HG03558 (cell line): ENCODE measurements at regions not wholly inside any gene's neighbourhood (a gene's known extent, or its start where the extent isn't known, plus 50 kb on each side); places are given as distances from the start of the nearest gene placed in this dataset.
"Not testable (repeated sequence)": the region's sequence is repeated elsewhere in the genome, so short reads cannot be mapped to it uniquely, and the experiment has no call there.

ENCODE experiments used
- ATAC-seq: cut with Tn5 transposase; IDR thresholded peaks from one replicate; pipeline ENCODE4 v1.9.1; 2021; ENCODE audit warnings: moderate number of reproducible peaks; ENCODE audit not compliant: unreplicated experiment; ENCODE audit errors: extremely low read depth

DNA sequence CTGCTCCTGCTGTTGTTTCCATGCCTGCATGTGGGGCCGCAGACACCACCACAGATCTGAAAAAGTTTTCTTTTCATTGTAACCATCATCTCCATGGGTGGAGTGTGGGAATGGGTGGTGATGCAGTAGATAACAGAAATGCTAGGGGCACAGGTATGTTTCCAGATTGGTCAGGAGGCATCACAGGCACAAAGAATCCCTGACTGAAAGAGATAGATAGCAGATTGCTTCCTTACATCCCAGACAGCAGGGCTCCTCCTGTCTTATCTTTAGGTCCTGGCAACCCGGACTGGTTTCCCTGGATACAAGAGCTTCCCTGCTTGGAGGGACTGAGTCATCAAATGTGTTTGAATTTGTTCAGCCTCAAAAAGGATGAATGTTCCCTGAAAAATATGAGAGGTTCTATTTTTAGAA lies 1937.6 kb downstream of the PCDH9 start:
- ATAC-seq: no peak

DNA sequence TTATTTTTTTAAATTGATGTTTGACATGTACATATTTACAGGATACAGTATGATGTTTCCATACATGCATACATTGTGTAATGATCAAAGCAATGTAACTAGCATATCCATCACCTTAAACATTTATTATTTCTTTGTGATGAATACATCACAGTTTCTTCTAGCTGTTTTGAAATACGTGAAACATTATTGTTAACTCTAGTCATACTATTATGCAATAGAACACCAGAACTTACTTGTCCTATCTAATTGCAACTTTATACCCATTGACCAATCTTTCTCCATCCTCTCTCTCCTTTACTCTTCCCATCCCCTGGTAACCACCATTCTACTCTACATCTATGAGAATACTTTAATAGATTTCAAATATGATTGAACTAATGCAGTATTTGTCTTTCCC lies 1942.7 kb downstream of the PCDH9 start:
- no peak for ATAC-seq

DNA sequence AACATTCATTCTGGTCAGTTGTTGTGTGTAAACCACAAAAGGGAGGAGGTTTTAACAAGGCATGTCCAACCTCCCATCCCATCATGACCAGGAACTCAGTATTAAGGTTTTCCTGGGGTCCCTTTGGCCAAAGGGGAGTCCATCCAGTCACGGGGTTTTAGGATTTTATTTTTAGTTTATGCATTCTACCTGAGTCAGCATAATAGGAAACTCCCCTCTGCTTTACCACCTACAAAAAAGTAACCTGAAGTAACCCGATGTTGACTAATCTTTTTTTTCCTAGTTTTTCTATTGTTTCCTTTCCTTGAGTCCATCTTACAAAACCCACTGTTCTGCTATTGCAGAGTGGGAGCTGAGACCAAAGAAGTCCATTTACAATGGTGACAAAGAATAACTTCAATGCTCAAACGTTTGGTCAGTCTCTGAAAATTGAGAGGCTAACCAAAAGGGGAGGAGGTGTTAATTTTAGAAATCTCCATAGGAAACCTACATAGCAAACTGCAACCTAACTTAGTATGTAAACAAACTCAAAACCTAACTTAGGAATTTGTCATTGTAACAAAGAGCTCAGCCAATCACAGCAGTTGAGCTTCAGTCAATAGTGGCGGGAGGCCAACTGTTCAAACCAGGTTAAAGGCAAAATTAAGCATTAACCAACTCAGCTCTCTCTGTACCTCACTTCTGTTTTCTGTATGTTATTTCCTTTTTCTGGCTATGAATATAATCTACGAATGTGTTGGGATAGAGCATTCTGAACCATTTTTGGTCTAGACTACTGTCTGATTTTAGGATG lies 1954.1 kb downstream of the PCDH9 start:
- ATAC-seq: no peak

DNA sequence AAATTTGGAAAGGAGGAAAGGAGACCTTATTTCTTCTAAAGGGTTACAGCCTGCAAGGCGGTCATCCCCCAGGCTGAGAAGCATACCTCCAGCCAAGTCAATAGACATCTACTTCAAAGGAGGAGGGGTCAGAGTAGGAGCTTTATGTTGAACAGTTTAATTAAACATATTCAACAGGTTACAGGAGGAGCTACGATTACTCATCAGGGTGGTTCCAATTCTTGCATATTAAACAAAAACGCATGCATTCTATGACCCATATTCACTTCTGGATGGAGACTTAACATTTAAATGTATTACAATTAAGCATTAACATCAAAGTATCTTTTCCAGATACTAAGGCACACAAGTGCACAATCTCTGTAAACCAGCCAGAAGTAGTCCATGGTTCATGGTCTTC lies 1955.0 kb downstream of the PCDH9 start:
- no peak for ATAC-seq

DNA sequence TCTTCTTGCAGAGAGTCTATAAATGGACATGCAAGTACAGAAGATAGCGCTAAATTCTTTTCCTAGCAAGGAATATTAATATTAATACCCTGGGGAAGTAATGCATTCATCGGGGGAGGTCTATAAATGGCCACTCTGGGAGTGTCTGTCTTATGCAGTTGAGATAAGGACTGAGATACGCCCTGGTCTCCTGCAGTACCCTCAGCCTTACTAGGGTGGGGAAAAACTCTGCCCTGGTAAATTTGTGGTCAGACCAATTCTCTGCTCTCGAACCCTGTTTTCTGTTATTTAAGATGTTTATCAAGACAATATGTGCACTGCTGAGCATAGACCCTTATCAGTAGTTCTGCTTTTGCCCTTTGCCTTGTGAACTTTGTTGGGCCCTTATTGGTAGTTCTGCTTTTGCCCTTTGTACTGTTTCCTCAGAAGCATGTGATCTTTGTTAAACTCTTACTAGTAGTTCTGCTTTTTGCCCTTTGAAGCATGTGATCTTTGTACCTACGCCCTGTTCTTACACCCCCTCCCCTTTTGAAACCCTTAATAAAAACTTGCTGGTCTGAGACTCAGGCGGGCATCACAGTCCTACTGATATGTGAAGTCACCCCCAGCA lies 1956.2 kb downstream of the PCDH9 start:
- ATAC-seq: not testable (repeated sequence)

DNA sequence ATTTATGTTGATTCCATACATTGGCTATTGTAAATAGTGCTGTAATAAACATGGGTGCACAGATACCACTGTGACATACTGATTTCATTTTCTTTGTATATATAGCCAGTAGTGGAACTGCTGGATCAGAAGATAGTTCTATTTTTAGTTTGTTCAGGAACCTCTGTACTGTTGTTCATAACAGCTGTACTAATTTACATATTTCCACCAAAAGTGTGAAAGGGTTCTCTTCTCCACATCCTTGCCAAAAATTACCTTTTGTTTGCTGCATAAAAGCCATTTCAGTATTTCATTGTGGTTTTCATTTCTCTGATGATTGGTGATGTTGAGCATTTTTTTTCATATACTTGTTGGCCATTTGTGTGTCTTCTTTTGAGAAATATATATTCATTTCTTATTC lies 1962.1 kb downstream of the PCDH9 start:
- ATAC-seq: no peak

DNA sequence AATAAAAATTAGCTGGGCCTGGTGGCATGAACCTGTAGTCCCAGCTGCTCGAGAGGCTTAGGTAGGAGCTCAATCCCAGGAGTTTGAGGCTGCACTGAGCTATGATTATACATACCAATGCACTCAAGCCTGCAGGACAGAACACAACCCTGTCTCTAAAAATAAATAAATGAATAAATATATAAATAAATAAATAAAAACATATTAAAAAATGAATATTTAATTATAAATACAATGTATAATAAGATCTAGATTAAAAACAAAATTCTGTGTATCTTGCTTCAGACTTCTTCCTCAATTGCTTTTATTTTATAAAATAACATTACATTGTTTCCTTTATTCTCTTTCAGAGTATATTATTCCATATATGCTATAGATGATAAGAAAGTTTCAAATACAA lies 1964.1 kb downstream of the PCDH9 start:
- no peak for ATAC-seq

DNA sequence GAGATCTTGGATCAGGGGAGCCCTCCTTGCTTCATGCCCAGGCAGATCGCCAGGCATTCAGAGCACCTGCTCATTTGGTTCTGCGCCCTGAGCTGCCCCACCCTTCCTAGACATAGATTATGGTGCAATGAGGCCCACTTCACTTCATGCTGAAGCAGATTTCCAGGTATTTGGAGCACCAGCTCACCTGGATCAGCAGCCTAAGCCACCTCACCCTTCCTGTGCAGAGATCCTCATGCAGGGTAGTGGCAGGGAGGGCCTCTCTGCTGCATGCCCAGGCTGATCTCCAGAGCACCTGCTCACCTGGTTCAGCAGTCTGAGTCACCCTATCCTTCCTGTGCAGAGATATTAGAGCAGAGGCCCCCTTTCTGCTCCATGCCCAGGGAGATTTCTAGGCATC lies 1966.1 kb downstream of the PCDH9 start:
- ATAC-seq: no peak

DNA sequence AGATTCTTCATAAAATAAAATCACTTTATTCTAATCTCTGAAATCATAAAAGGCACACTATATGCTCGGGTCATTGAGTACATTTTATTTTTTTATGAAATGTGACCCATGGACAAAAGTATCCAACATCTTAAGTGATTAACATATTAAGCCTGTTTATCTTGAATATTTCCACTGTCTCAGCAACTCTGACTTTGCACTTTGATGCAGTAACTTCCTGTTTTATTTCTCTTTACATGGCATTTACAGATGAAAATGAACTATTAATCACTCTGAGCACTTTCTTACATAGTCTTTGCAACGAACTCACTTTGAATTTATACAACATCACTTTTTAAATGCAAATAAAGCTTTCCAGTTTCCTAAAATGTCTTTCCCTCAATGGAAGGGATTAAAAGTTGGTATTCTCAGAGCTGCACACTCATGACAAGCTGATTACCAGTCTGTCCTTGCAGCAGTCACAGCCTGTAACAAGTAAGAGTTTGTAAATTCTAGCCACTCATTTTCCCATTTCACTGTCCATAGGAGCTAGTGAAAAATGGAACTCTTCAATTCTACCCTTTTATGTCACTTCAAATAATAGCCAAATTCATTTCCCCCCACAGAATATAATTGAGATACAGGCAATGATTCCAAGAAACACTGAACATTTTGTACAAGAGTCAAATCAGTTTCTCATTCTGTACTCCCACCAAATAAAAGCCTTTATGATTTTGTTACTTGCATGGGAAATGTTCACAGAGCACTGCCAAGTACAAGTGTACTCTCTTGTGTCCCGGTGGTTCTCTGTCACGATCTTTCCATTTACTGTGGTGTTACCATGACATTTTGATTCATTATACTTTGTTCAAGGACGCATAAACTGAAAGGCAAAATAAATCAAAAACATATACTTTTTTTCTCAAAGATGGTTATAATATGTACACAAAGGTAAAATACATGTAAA lies 1968.9 kb downstream of the PCDH9 start:
- no peak for ATAC-seq

DNA sequence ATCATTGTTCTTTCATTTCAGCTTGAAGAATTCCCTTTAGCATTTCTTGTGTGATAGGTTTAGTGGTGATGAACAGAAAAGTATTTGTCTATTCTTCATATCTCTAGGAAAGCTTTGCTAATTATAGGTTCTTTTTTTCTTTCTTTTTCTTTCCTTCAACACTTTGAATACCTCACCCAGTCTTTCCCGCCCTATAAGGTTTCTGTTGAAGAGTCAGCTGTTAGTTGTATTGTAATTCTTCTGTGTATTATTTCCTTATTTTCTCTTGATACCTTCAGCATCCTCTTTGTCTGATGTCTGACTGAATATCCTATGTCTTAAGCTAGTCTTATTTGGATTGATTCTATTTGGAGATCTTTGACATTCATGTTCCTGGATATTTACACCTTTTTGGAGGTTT lies 1989.4 kb downstream of the PCDH9 start:
- no peak for ATAC-seq

DNA sequence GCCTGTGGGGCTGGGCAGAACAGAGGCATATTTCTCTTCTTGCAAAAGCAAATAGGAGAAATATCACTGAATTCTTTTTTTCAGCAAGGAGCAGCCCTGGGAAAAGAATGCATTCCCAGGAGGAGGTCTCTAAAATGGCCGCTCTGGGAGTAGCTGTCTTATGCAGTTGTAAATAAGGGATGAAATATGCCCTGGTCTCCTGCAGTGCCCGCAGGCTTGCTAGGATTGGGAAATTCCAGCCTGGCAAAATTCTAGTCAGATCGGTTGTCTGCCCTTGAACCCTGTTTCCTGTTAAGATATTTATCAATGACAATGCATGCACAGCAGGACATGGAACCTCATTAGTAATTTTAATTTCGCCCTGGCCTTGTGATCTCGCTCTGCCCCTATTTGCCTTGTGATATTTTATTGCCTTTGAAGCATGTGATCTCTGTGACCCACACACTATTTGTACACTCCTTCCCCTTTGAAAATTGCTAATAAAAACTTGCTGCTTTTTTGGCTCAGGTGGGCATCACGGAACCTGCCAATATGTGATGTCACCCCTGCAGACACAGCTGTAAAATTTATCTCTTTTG lies 1993.2 kb downstream of the PCDH9 start:
- no peak for ATAC-seq

DNA sequence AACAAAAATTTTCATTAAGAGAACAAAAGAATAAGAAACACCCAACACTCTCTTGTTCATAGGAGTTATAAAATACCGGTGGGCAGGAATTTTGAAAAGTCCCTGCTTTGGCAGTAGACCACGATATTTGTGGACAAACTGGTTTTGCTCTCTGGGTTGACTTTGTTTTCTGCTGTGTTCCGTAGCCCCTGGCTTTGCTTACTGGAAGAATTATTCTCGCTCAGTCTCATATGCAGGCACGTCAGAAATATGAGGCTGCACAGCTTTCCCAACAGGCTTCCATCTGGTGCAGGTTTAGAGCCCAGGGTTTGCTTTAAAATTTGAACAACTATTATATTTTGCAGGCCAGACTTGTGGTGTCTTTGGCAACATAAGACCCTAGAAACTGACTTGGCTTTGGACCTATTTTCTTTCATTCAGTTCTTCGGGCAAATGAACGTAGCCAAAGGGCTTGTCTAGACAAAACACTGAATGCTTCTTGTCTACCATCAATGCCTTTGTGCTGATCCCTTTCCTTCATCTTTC lies 2012.6 kb downstream of the PCDH9 start:
- no peak for ATAC-seq

DNA sequence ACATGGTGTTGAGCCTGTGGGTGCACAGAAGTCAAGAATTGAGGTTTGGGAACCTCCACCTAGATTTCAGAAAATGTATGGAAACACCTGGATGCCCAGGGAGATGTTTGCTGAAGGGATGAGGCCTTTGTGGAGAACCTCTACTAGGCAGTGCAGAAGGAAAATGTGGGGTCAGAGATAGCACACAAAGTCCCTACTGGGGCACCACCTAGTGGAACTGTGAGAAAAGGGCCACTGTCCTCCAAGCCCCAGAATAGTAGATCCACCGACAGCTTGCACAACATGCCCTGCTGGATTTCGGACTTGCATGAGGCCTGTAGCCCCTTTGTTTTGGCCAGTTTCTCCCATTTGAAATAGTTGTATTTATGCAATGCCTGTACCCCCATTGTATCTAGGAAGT lies 2027.3 kb downstream of the PCDH9 start:
- not testable (repeated sequence) for ATAC-seq

DNA sequence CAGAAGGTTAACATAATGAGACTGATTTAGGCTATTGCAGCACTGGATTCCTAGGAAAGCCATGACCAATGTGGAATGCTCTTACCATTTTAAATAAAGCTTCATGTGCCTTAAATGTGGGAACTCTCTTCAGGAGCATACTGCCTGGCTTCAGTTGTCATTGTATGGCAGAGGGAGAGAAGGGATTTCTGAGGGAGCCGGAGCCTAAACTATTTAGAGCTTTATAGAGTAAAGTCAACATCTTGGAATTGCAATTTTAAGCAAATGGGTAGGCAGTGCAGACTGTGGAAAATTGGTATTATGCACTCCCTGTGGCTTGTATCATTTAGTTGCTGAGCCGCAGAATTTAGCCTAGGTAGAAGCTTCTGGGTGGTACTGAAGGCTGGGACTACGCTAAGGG lies 2041.4 kb downstream of the PCDH9 start:
- ATAC-seq: no peak

DNA sequence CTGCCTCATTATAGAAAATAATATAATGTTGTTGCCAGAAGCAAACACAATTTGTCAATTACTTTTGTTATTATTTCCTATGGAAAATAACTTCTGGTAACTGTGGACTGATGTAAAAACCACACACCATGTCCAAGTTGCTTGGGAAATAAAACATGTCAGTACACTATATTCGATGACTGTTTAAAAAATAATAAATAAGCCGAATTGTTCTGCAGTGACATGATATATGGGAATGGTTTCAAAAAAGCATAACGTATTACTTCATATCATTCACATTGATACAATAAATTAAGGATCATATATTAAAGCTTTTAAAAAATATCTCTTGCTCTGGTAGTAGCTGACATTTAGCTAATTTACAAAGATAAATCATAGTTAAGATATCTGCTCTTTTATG lies 2062.1 kb downstream of the PCDH9 start:
- no peak for ATAC-seq

DNA sequence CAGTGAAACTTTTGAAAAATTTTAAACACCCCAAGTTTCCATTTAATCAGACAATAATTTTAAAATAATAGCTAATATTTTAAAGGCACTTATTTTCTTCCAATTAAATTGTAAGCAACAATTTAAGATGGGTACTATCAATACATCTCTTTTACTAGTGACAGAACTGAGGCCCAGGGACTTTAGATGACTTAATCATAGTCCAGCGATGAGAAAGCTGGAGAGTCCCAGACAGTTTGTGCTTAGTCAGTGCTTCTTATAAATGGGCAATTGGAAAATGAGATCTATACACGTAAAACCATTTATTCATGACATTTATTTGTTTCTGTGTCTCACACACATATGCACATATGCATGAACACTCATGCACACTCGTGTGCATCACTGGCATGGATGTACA lies 2063.5 kb downstream of the PCDH9 start:
- no peak for ATAC-seq

DNA sequence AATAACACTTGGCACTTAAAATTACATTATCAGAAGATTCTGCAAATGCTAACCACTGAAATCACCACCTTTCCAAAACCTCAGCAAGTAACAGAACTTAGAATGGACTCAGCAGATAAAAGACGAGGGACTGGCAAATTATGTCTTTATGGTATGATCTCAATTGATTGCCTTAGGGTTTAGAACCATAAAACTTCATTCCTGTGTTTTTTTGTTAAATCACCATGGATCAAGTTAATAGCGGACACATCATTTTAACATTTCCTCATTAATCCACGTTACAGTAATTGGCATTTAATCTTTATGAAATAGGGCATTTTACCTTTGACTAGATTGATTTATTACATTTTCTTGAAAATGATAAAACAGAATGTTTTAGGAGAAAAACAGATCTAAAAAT lies 2070.3 kb downstream of the PCDH9 start:
- ATAC-seq: no peak

DNA sequence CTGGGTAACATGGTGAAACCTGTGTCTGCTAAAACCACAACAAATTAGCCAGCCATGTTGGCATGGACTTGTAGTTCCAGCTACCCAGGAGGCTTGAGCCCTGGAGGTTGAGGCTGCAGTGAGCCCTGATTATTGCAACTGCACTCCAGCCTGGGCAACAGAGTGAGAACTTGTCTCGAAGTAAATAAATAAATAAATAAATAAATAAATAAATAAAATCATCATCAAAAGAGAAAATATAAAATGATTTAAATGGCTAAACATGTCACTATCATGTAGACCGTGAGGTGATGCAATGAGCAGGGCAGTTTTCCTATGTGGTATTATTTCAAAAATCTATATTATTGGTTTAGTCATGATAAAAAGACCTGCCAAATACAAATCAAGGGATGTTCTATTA lies 2074.3 kb downstream of the PCDH9 start:
- ATAC-seq: no peak

DNA sequence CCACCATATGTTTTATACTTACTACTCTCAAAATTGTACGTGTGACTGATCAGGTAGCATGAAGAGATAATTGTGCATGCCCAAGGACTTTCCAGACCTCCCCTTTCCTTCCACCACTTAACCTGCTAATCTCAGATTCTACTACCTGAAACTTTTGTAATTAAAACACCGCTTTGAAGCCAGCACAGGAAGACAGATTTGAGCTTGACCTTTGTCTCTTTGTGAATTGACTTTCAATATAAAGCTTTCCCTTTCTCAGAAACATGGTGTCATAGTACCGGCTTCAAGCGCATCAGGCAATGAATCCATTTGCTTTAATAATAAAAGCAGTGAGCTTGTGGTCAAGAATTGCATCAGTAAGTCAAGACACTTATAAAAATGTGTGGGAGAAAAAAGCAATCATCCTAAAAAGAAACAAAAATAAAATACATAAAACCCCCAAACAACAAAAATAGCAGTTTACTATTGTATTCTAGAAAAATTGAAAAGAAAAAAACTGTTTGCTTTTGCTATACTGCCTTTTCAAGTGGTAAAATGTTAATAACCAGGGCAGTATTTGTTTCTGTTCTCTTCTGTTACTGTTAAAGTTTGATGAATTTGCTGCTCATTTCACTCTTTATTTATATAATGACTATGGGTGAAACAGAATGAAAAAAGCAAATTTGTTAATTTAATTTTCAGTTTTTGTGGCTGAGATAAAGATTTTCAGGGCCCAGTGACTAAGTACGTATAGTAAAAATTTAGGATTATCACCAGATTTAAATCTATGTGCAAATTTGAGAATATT lies 2075.3 kb downstream of the PCDH9 start:
- ATAC-seq: no peak

DNA sequence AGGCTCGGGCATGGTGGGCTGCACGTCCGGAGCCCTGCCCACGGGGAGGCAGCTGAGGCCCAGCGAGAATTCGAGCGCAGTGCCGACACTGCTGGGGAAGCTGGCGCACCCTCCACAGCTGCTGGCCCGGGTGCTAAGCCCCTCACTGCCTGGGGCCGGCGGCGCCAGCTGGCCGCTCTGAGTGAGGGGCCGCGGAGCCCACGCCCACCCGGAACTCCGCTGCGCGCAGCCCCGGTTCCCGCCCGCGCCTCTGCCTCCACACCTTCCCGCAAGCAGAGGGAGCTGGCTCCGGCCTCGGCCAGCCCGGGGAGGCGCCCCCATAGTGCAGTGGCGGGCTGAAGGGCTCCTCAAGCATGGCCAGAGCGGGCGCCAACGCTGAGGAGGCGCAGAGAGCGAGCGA lies 2080.4 kb downstream of the PCDH9 start:
- ATAC-seq: no peak
